WTC11 (cell line): ENCODE measurements at regions not wholly inside any gene's neighbourhood (a gene's known extent, or its start where the extent isn't known, plus 50 kb on each side); places are given as distances from the start of the nearest gene placed in this dataset.
A peak's percentile ranks its signal among the peaks of the same experiment; 100 is the strongest.

Source experiments
- ATAC-seq: fragments of 200-7000 bp; cut with Tn5 transposase; 2 replicates; pipeline ENCODE4 v1.10.0; 2021; ENCODE audit warnings: mild to moderate bottlenecking, moderate library complexity
- CTCF ChIA-PET: fragments of 300-600 bp; sonication (Branson Sonifier 250); formaldehyde crosslinking; loops from one replicate; lab custom pipeline; 2021; ENCODE audit warnings: antibody characterized with exemption; lab: Charles Lee
- POLR2A ChIA-PET: fragments of 350-600 bp; sonication (Branson Sonifier 250); formaldehyde crosslinking; loops from one replicate; lab custom pipeline; 2021; ENCODE audit warnings: antibody characterized with exemption; lab: Charles Lee
- DNase-seq: peaks from one replicate; pipeline ENCODE4 v3.0.0; 2021; ENCODE audit warnings: low spot score
- H3K27ac Mint-ChIP-seq: 2 replicates; pipeline ENCODE4 v1.8.0; 2021; ENCODE audit warnings: mixed read lengths
- H3K27me3 Mint-ChIP-seq: 2 replicates; pipeline ENCODE4 v1.8.0; 2021; ENCODE audit warnings: low read depth, mild to moderate bottlenecking, moderate library complexity, mixed read lengths
- H3K36me3 Mint-ChIP-seq: 2 replicates; pipeline ENCODE4 v1.8.0; 2021; ENCODE audit warnings: mixed read lengths
- H3K4me1 Mint-ChIP-seq: 2 replicates; pipeline ENCODE4 v1.8.0; 2022; ENCODE audit warnings: mixed read lengths
- H3K4me3 Mint-ChIP-seq: 2 replicates; pipeline ENCODE4 v1.8.0; 2021; ENCODE audit warnings: mild to moderate bottlenecking, moderate library complexity, mixed read lengths
- H3K9me3 Mint-ChIP-seq: 2 replicates; pipeline ENCODE4 v1.8.0; 2021; ENCODE audit warnings: mixed read lengths
- AFF4 ChIP-seq: sonication (generic); formaldehyde crosslinking; IDR thresholded peaks from 2 replicates; pipeline ENCODE4 v1.8.1; 2023; ENCODE audit warnings: mild to moderate bottlenecking, missing genetic modification reagents, borderline replicate concordance
- ATF2 ChIP-seq: sonication (generic); formaldehyde crosslinking; IDR thresholded peaks from 2 replicates; pipeline ENCODE4 v1.8.1; 2022; ENCODE audit warnings: low read depth, missing genetic modification reagents, borderline replicate concordance
- CDX4 ChIP-seq: fragments of 250-450 bp; sonication (Bioruptor Pico); IDR thresholded peaks from 2 replicates; pipeline ENCODE4 v1.9.0; 2021; ENCODE audit warnings: moderate library complexity, mild to moderate bottlenecking, inconsistent platforms, borderline replicate concordance
- ERG ChIP-seq: fragments of 250-450 bp; sonication (Bioruptor Pico); IDR thresholded peaks from 2 replicates; pipeline ENCODE4 v1.8.0; 2021; ENCODE audit warnings: mild to moderate bottlenecking
- FOXJ3 ChIP-seq: sonication (generic); formaldehyde crosslinking; IDR thresholded peaks from 2 replicates; pipeline ENCODE4 v1.9.0; 2021; ENCODE audit warnings: missing genetic modification reagents, mild to moderate bottlenecking, borderline replicate concordance
- FOXP4 ChIP-seq: sonication (generic); formaldehyde crosslinking; IDR thresholded peaks from 2 replicates; pipeline ENCODE4 v1.8.0; 2022; ENCODE audit warnings: mild to moderate bottlenecking, missing genetic modification reagents
- GABPB1 ChIP-seq: sonication (generic); formaldehyde crosslinking; IDR thresholded peaks from 2 replicates; pipeline ENCODE4 v1.8.1; 2023; ENCODE audit warnings: mild to moderate bottlenecking, missing genetic modification reagents
- HMGA2 ChIP-seq: fragments of 250-450 bp; sonication (Bioruptor Pico); IDR thresholded peaks from 2 replicates; pipeline ENCODE4 v1.4.0; 2021; ENCODE audit warnings: mild to moderate bottlenecking, moderate library complexity
- HMGXB4 ChIP-seq: sonication (generic); formaldehyde crosslinking; IDR thresholded peaks from 2 replicates; pipeline ENCODE4 v1.8.1; 2023; ENCODE audit warnings: mild to moderate bottlenecking, moderate library complexity, missing genetic modification reagents
- JAZF1 ChIP-seq: fragments of 250-450 bp; sonication (Bioruptor Pico); IDR thresholded peaks from 2 replicates; pipeline ENCODE4 v1.9.0; 2021; ENCODE audit warnings: moderate library complexity, mild to moderate bottlenecking, inconsistent platforms
- KAT7 ChIP-seq: sonication (generic); formaldehyde crosslinking; IDR thresholded peaks from 2 replicates; pipeline ENCODE4 v1.8.1; 2023; ENCODE audit warnings: missing genetic modification reagents, mild to moderate bottlenecking, borderline replicate concordance
- PREB ChIP-seq: sonication (generic); formaldehyde crosslinking; IDR thresholded peaks from 2 replicates; pipeline ENCODE4 v1.8.1; 2022; ENCODE audit warnings: mild to moderate bottlenecking, missing genetic modification reagents, moderate library complexity, borderline replicate concordance
- SOX15 ChIP-seq: fragments of 250-450 bp; sonication (Bioruptor Pico); IDR thresholded peaks from 2 replicates; pipeline ENCODE4 v1.9.0; 2021; ENCODE audit warnings: mild to moderate bottlenecking
- ZBTB21 ChIP-seq: sonication (generic); formaldehyde crosslinking; IDR thresholded peaks from 2 replicates; pipeline ENCODE4 v1.8.1; 2023; ENCODE audit warnings: mild to moderate bottlenecking, missing genetic modification reagents, borderline replicate concordance
- ZMAT4 ChIP-seq: fragments of 250-450 bp; sonication (Bioruptor Pico); IDR thresholded peaks from 2 replicates; pipeline ENCODE4 v1.9.0; 2021; ENCODE audit warnings: mild to moderate bottlenecking
- ZNF121 ChIP-seq: sonication (generic); formaldehyde crosslinking; IDR thresholded peaks from 2 replicates; pipeline ENCODE4 v1.8.0; 2023; ENCODE audit warnings: missing genetic modification reagents
- ZNF219 ChIP-seq: sonication (generic); formaldehyde crosslinking; IDR thresholded peaks from 2 replicates; pipeline ENCODE4 v1.8.0; 2023; ENCODE audit warnings: missing genetic modification reagents, mild to moderate bottlenecking, borderline replicate concordance
- ZNF317 ChIP-seq: sonication (generic); formaldehyde crosslinking; IDR thresholded peaks from 2 replicates; pipeline ENCODE4 v1.8.1; 2023; ENCODE audit warnings: low read depth, mild to moderate bottlenecking, moderate library complexity, missing genetic modification reagents, borderline replicate concordance
- ZNF416 ChIP-seq: fragments of 250-450 bp; sonication (Bioruptor Pico); IDR thresholded peaks from 2 replicates; pipeline ENCODE4 v1.9.0; 2021; ENCODE audit warnings: mild to moderate bottlenecking, inconsistent platforms
- ZNF671 ChIP-seq: fragments of 250-450 bp; sonication (Bioruptor Pico); IDR thresholded peaks from 2 replicates; pipeline ENCODE4 v1.8.0; 2021; ENCODE audit warnings: mild to moderate bottlenecking

- TF ChIP-seq ZMAT4 (CRISPR knock-in tag) (no peak), HMGXB4 (CRISPR knock-in tag) (no peak), PREB (CRISPR knock-in tag) (no peak), AFF4 (CRISPR knock-in tag) (no peak), ZNF671 (CRISPR knock-in tag) (no peak), FOXJ3 (CRISPR knock-in tag) (no peak), KAT7 (CRISPR knock-in tag) (no peak), ZNF219 (no peak)
- TF ChIP-seq, all 79 proteins: peak for 0
These were observed 216.8 kb upstream of the MTPN start (continued) for GRCh38 chr7:136193940-136194339.

GRCh38 chr7:136189506-136189998 lies 212.4 kb upstream of the MTPN start:
- CTCF ChIA-PET = no interaction called here
- ATAC-seq (peak; percentile 57; the same call in 1 of the 2 replicates), DNase-seq (no peak)
- POLR2A ChIA-PET = no interaction called here
- no peak overlapping the region for H3K27ac Mint-ChIP-seq
- H3K36me3 Mint-ChIP-seq = no peaks in the 10 kb centered on the region
- H3K27me3 Mint-ChIP-seq = no peaks in the 10 kb centered on the region
- peaks cover 8% of the 10 kb centered on the region for H3K9me3 Mint-ChIP-seq
- H3K4me1 Mint-ChIP-seq = peaks cover 7% of the 10 kb centered on the region
- H3K4me3 Mint-ChIP-seq = no peak overlapping the region
- TF ChIP-seq ATF2 (CRISPR knock-in tag) (no peak), ZNF416 (CRISPR knock-in tag) (no peak), ERG (CRISPR knock-in tag) (no peak), ZNF121 (CRISPR knock-in tag) (no peak), ZBTB21 (no peak), FOXP4 (CRISPR knock-in tag) (no peak), GABPB1 (CRISPR knock-in tag) (no peak), ZNF317 (CRISPR knock-in tag) (no peak), PREB (CRISPR knock-in tag) (no peak), JAZF1 (CRISPR knock-in tag) (no peak), HMGA2 (CRISPR knock-in tag) (no peak), SOX15 (CRISPR knock-in tag) (no peak), CDX4 (CRISPR knock-in tag) (no peak), FOXJ3 (CRISPR knock-in tag) (no peak)
